Common myeloid progenitor, CD34-positive (primary cell): ENCODE measurements at regions not wholly inside any gene's neighbourhood (a gene's known extent, or its start where the extent isn't known, plus 50 kb on each side); places are given as distances from the start of the nearest gene placed in this dataset.

ENCODE experiments used
- CTCF ChIA-PET: fragments of 350-600 bp; sonication (Branson Sonifier 250); formaldehyde crosslinking; loops from one replicate; lab custom pipeline; 2021; ENCODE audit warnings: antibody characterized with exemption; lab: Charles Lee
- POLR2A ChIA-PET: fragments of 350-600 bp; sonication (Branson Sonifier 250); formaldehyde crosslinking; loops from one replicate; lab custom pipeline; 2021; ENCODE audit warnings: antibody characterized with exemption; lab: Charles Lee
- DNase-seq, 3 donors: peaks; one replicate each; pipeline versions ENCODE4 v3.0.0 to v3.0.0-alpha.2; 2013
- H3K27ac ChIP-seq, 2 experiments: 1 replicate in 1 of 2; 2 replicates in 1 of 2; pipeline ENCODE4 v1.7.0; 2013; ENCODE audit warnings: inconsistent platforms in 2 of 2, low read length in 2 of 2, mild to moderate bottlenecking in 2 of 2, low read depth in 1 of 2, moderate library complexity in 1 of 2; ENCODE audit not compliant: severe bottlenecking in 2 of 2, insufficient read depth in 1 of 2, poor library complexity in 1 of 2
- H3K27me3 ChIP-seq, 5 experiments: replicated peaks in 2 of 5; 1 replicate in 3 of 5; 2 replicates in 2 of 5; pipeline versions ENCODE4 v1.6.1 to v1.7.0; 2013; ENCODE audit warnings: low read length in 4 of 5, mild to moderate bottlenecking in 2 of 5, moderate library complexity in 2 of 5, inconsistent platforms in 1 of 5; ENCODE audit not compliant: insufficient read depth in 5 of 5, control insufficient read depth in 4 of 5
- H3K36me3 ChIP-seq, 4 experiments: 1 replicate in 2 of 4; 2 replicates in 2 of 4; pipeline versions ENCODE4 v1.6.1 to v1.7.0; 2013; ENCODE audit warnings: low read length in 3 of 4, control low read depth in 1 of 4, mild to moderate bottlenecking in 1 of 4; ENCODE audit not compliant: control insufficient read depth in 4 of 4, insufficient read depth in 4 of 4
- H3K4me1 ChIP-seq, 4 experiments: 1 replicate in 3 of 4; 2 replicates in 1 of 4; pipeline versions ENCODE4 v1.6.1 to v1.7.1; 2013; ENCODE audit warnings: low read length in 3 of 4, mild to moderate bottlenecking in 3 of 4, control low read depth in 1 of 4, inconsistent platforms in 1 of 4, moderate library complexity in 1 of 4; ENCODE audit not compliant: control insufficient read depth in 4 of 4, insufficient read depth in 4 of 4; ENCODE audit errors: control extremely low read depth in 1 of 4
- H3K4me3 ChIP-seq, 7 experiments: 1 replicate in 4 of 7; 2 replicates in 3 of 7; pipeline versions ENCODE4 v1.5.1 to v1.7.0; 2013; ENCODE audit warnings: mild to moderate bottlenecking in 7 of 7, low read length in 6 of 7, moderate library complexity in 6 of 7, inconsistent platforms in 2 of 7, low read depth in 2 of 7, control low read depth in 1 of 7; ENCODE audit not compliant: insufficient read depth in 4 of 7, control insufficient read depth in 1 of 7; ENCODE audit errors: extremely low read depth in 1 of 7
- H3K9me3 ChIP-seq, 5 experiments: 1 replicate in 4 of 5; 2 replicates in 1 of 5; pipeline versions ENCODE4 v1.6.1 to v1.7.1; 2013; ENCODE audit warnings: low read length in 4 of 5, mild to moderate bottlenecking in 2 of 5, inconsistent platforms in 1 of 5, low read depth in 1 of 5, moderate library complexity in 1 of 5; ENCODE audit not compliant: control insufficient read depth in 4 of 5, insufficient read depth in 2 of 5; ENCODE audit errors: control extremely low read depth in 1 of 5
- WGBS: methylation state at CpG from one replicate; pipeline ENCODE4 v1.1.5; 2013; ENCODE audit not compliant: insufficient coverage; 5-methylcytosine and 5-hydroxymethylcytosine counted together

GRCh38 chr12:111310076-111310870 is 58.6 kb downstream of the PHETA1 start:
- Histone ChIP-seq H3K36me3 (no peaks in the 10 kb centered on the region), H3K4me1 (peaks cover 0 to 16% (median 6%) of the 10 kb centered on the region in 4 experiments), H3K4me3 (no peak overlapping the region), H3K9me3 (peaks cover 0 to 21% (median 15%) of the 10 kb centered on the region in 5 experiments), H3K27ac (no peak overlapping the region), H3K27me3 (no peaks in the 10 kb centered on the region)
- POLR2A ChIA-PET: no interaction called here
- WGBS: 93% methylated on average over 29 of the region's 37 CpGs
- no peak for DNase-seq
- CTCF ChIA-PET: interaction anchor here (0.9 to 1.6 kb wide), 3 partner anchors 10 to 417 kb away, joined by 3 to 6 read pairs (median 5); no protein-coding TSS in a partner anchor

GRCh38 chr12:111309584-111309983 is 59.3 kb downstream of the PHETA1 start:
- Histone ChIP-seq H3K27ac (no peak overlapping the region), H3K36me3 (no peaks in the 10 kb centered on the region), H3K9me3 (peaks cover 3 to 28% (median 22%) of the 10 kb centered on the region in 5 experiments), H3K4me3 (no peak overlapping the region), H3K4me1 (peaks cover 0 to 12% (median 6%) of the 10 kb centered on the region in 4 experiments), H3K27me3 (no peaks in the 10 kb centered on the region)
- POLR2A ChIA-PET: no interaction called here
- 37% methylated on average over 3 of the region's 3 CpGs for WGBS
- CTCF ChIA-PET: interaction anchor here (1.6 kb wide), 1 partner anchor 9 kb away, joined by 6 read pairs; no protein-coding TSS in a partner anchor
- DNase-seq: no peak

- Histone ChIP-seq H3K36me3 (no peaks in the 10 kb centered on the region), H3K4me1 (peaks cover 0 to 11% (median 5%) of the 10 kb centered on the region in 4 experiments), H3K27me3 (peaks cover 0 to 5% (median 0%) of the 10 kb centered on the region in 5 experiments), H3K27ac (no peak overlapping the region), H3K4me3 (no peak overlapping the region), H3K9me3 (peaks cover 3 to 39% (median 33%) of the 10 kb centered on the region in 5 experiments)
- DNase-seq: no peak
- 100% methylated on average over 6 of the region's 7 CpGs for whole genome bisulfite sequencing
- POLR2A ChIA-PET: no interaction called here
- CTCF ChIA-PET: interaction anchor here (1.3 to 2.4 kb wide), 3 partner anchors 9 to 158 kb away, joined by 3 to 16 read pairs (median 4); no protein-coding TSS in a partner anchor
Observed at GRCh38 chr12:111308473-111308872, 60.4 kb downstream of the PHETA1 start.

GRCh38 chr12:111304642-111305071 is 64.2 kb downstream of the PHETA1 start:
- Histone ChIP-seq H3K9me3 (peaks cover 3 to 39% (median 33%) of the 10 kb centered on the region in 5 experiments), H3K36me3 (no peaks in the 10 kb centered on the region), H3K27me3 (peaks cover 0 to 5% (median 0%) of the 10 kb centered on the region in 5 experiments), H3K27ac (no peak overlapping the region), H3K4me3 (no peak overlapping the region), H3K4me1 (peaks cover 0 to 7% (median 4%) of the 10 kb centered on the region in 4 experiments)
- CTCF ChIA-PET: interaction anchor here (1.3 to 1.5 kb wide), 2 partner anchors 17 to 92 kb away, joined by 3 to 4 read pairs; no protein-coding TSS in a partner anchor
- 52% methylated on average over 3 of the region's 3 CpGs for WGBS
- POLR2A ChIA-PET: no interaction called here
- DNase-seq: peak; percentile 49 to 72 (median 65)

- H3K4me1 ChIP-seq: no peaks in the 10 kb centered on the region
- POLR2A ChIA-PET: interaction anchor here (0.6 kb wide), 1 partner anchor 95 kb away, joined by 3 read pairs; no protein-coding TSS in a partner anchor
- 92% methylated on average over 2 of the region's 3 CpGs for WGBS
- peaks cover 3 to 39% (median 33%) of the 10 kb centered on the region in 5 experiments for H3K9me3 ChIP-seq
- H3K27me3 ChIP-seq: peaks cover 0 to 5% (median 0%) of the 10 kb centered on the region in 5 experiments
- CTCF ChIA-PET: interaction anchor here (0.6 to 1.5 kb wide), 5 partner anchors 18 to 473 kb away, joined by 3 to 4 read pairs (median 3); no protein-coding TSS in a partner anchor
- no peak for DNase-seq
- H3K36me3 ChIP-seq: no peaks in the 10 kb centered on the region
- H3K4me3 ChIP-seq: no peak overlapping the region
- no peak overlapping the region for H3K27ac ChIP-seq
Observed at GRCh38 chr12:111303531-111303930, 65.4 kb downstream of the PHETA1 start.

- H3K4me1 ChIP-seq: no peaks in the 10 kb centered on the region
- peaks cover 0 to under 1% (median 0%) of the 10 kb centered on the region in 5 experiments for H3K27me3 ChIP-seq
- no peak overlapping the region for H3K27ac ChIP-seq
- 59% methylated on average over 14 of the region's 14 CpGs for WGBS
- peaks cover 0 to 4% (median 3%) of the 10 kb centered on the region in 5 experiments for H3K9me3 ChIP-seq
- no peaks in the 10 kb centered on the region for H3K36me3 ChIP-seq
- no peak overlapping the region for H3K4me3 ChIP-seq
- ChIA-PET CTCF (interaction anchor here (0.8 to 4.3 kb wide), 24 partner anchors 9 to 403 kb away, joined by 3 to 31 read pairs (median 4); no protein-coding TSS in a partner anchor), POLR2A (no interaction called here)
- peak; percentile 57 to 75 (median 69) for DNase-seq
Observed at GRCh38 chr12:111298582-111299436, 70.1 kb downstream of the PHETA1 start.
